ENCODE measurements at regions not wholly inside any gene's neighbourhood (a gene's known extent, or its start where the extent isn't known, plus 50 kb on each side); places are given as distances from the start of the nearest gene placed in this dataset.
"Not testable (repeated sequence)": the region's sequence is repeated elsewhere in the genome, so short reads cannot be mapped to it uniquely, and the experiment has no call there.

GRCh38 chr4:138393886-138394610 is 151.9 kb upstream of the SLC7A11 start:
- Mint-ChIP-seq H3K4me1 (ENCODE audit: low read depth) (no peaks in the 10 kb centered on the region), H3K9me3 (no peaks in the 10 kb centered on the region), H3K4me3 (no peak overlapping the region), H3K27ac (no peak overlapping the region), H3K27me3 (no peaks in the 10 kb centered on the region), H3K36me3 (ENCODE audit: low read depth) (no peaks in the 10 kb centered on the region)
- no peak for DNase-seq

DNA sequence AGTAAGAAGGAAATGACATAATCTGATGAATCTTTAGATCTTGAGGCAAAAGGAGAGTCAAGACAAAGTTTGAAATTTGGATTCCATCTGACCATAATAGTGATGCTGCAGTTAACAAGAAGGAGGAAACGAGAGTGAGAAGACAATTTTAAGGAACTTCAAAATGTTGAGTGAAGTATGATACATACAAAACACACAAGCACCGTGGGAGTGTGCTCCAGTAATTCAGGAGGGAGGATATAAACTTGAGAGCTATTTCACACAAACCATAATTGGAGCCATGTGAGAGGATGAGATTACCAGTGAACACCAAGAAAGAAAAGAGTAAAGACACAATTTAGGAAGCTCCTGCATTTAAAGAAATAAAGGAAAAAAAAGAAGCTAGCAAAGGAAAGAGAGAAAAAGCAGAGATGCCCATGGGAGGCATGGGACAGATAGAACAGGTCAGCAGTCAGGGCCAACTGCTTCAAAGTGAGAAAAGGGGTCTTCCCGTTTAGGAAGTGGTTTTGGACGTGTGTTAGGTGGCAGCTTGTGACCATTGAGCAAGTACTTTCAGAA is 150.7 kb upstream of the SLC7A11 start:
- Mint-ChIP-seq H3K27ac (no peak overlapping the region), H3K36me3 (ENCODE audit: low read depth) (no peaks in the 10 kb centered on the region), H3K9me3 (no peaks in the 10 kb centered on the region), H3K27me3 (no peaks in the 10 kb centered on the region), H3K4me3 (no peak overlapping the region), H3K4me1 (ENCODE audit: low read depth) (no peaks in the 10 kb centered on the region)
- no peak for DNase-seq

- no peak overlapping the region for H3K27ac Mint-ChIP-seq
These were observed 148.0 kb upstream of the SLC7A11 start for GRCh38 chr4:138389976-138390685.

DNA sequence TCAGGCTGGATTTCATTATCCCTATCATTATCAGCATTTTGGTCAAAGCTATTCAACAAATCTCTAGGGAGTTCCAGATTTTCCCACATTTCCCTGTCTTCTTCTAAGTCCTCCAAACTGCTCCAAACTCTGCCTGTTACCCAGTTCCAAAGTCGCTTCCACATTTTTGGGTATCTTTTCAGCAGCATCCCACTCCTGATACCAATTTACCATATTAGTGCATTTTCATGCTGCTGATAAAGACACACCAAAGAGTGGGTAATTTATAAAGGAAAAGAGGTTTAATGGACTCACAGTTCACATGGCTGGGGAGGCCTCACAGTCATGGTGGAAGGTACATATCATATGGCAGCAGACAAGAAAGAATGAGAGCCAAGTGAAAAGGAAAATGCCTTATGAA is 132.8 kb upstream of the SLC7A11 start:
- Mint-ChIP-seq H3K27me3 (no peaks in the 10 kb centered on the region), H3K27ac (no peak overlapping the region), H3K9me3 (peaks cover 4% of the 10 kb centered on the region), H3K4me1 (ENCODE audit: low read depth) (no peaks in the 10 kb centered on the region), H3K36me3 (ENCODE audit: low read depth) (no peaks in the 10 kb centered on the region), H3K4me3 (no peak overlapping the region)
- DNase-seq = no peak

More at GRCh38 chr4:138389976-138390685, 148.0 kb upstream of the SLC7A11 start:
- Mint-ChIP-seq H3K4me3 (no peak overlapping the region), H3K9me3 (no peaks in the 10 kb centered on the region), H3K4me1 (ENCODE audit: low read depth) (no peaks in the 10 kb centered on the region), H3K36me3 (ENCODE audit: low read depth) (no peaks in the 10 kb centered on the region), H3K27me3 (no peaks in the 10 kb centered on the region)
- no peak for DNase-seq

GRCh38 chr4:138367942-138368341 is 125.8 kb upstream of the SLC7A11 start:
- peaks cover 5% of the 10 kb centered on the region for H3K9me3 Mint-ChIP-seq
- H3K4me3 Mint-ChIP-seq = no peak overlapping the region
- H3K36me3 Mint-ChIP-seq (ENCODE audit: low read depth) = no peaks in the 10 kb centered on the region
- H3K4me1 Mint-ChIP-seq (ENCODE audit: low read depth) = no peaks in the 10 kb centered on the region
- H3K27ac Mint-ChIP-seq = no peak overlapping the region
- no peak for DNase-seq
- no peaks in the 10 kb centered on the region for H3K27me3 Mint-ChIP-seq

GRCh38 chr4:138352446-138352845 is 110.3 kb upstream of the SLC7A11 start:
- H3K4me3 Mint-ChIP-seq; H3K27ac Mint-ChIP-seq; H3K27me3 Mint-ChIP-seq; DNase-seq; H3K4me1 Mint-ChIP-seq (ENCODE audit: low read depth); H3K36me3 Mint-ChIP-seq (ENCODE audit: low read depth): not testable (repeated sequence)
- peaks cover 10% of the 10 kb centered on the region for H3K9me3 Mint-ChIP-seq

DNA sequence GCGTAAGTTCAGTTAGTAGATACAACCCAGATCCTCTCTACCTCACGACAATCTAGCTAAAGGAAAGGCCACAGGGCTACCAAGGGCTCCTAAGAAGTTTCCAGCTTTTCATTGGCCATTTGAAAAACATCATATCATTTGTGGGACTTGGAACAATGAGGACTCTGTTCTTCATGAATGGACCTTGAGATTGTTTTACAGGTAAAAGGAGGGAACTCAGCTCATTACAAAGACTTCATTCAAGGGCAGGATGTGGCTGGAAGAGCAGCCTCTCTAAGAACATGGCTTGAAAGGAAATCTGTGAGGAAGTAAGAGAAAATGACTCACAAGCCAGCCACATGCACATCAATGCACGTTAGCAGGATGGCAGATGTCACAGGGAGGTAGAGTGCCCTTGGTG is 105.9 kb upstream of the SLC7A11 start:
- H3K9me3 Mint-ChIP-seq = peaks cover 2% of the 10 kb centered on the region
- H3K4me3 Mint-ChIP-seq = no peak overlapping the region
- H3K27me3 Mint-ChIP-seq = no peaks in the 10 kb centered on the region
- no peaks in the 10 kb centered on the region for H3K36me3 Mint-ChIP-seq (ENCODE audit: low read depth)
- no peak overlapping the region for H3K27ac Mint-ChIP-seq
- DNase-seq = no peak
- no peaks in the 10 kb centered on the region for H3K4me1 Mint-ChIP-seq (ENCODE audit: low read depth)

- H3K27ac Mint-ChIP-seq = no peak overlapping the region
- no peak for DNase-seq
- H3K4me1 Mint-ChIP-seq (ENCODE audit: low read depth) = no peaks in the 10 kb centered on the region
- no peaks in the 10 kb centered on the region for H3K9me3 Mint-ChIP-seq
- no peaks in the 10 kb centered on the region for H3K27me3 Mint-ChIP-seq
- no peaks in the 10 kb centered on the region for H3K36me3 Mint-ChIP-seq (ENCODE audit: low read depth)
- no peak overlapping the region for H3K4me3 Mint-ChIP-seq
These were observed 105.4 kb upstream of the SLC7A11 start for GRCh38 chr4:138347561-138347960.

DNA sequence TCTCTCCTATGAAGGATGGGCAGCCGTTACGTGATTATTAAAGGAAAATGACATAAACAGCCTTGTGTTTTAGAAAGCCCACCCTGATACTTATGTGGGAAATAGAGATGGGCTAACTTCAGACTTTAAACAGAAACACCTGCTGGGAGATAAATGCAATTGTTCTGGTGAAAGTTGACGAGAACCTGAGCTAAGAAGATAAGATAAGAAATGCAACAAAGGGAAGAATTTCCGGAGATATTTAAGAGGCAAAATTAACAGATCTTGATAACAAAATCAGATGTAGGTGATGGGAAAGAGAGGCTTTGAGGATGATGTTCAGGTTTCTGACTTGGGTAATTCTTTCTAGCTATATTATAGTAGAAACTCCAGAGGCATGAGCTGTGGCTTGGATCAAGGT is 102.7 kb upstream of the SLC7A11 start:
- no peaks in the 10 kb centered on the region for H3K36me3 Mint-ChIP-seq (ENCODE audit: low read depth)
- H3K9me3 Mint-ChIP-seq = no peaks in the 10 kb centered on the region
- no peak overlapping the region for H3K27ac Mint-ChIP-seq
- H3K4me1 Mint-ChIP-seq (ENCODE audit: low read depth) = peaks cover 5% of the 10 kb centered on the region
- no peak overlapping the region for H3K4me3 Mint-ChIP-seq
- no peaks in the 10 kb centered on the region for H3K27me3 Mint-ChIP-seq
- no peak for DNase-seq

DNA sequence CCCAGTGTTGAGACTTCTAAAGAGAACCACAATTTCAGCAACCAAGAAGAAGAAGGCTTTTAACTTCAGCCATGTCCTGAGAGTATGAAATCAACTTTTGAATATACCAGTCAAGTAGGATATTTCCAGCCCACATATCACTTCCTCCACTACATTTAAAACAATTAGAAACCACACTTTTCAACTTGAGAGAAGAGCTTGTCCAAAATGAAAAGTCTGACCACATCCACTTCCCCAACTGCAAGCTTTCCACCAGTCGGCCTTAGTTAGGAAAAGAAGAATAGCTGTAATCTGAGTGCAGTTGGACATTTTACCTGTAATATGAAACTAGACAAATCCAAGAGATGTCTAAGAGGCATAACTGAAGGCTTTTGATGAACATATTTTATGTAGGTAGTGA is 101.9 kb upstream of the SLC7A11 start:
- Mint-ChIP-seq H3K27ac (no peak overlapping the region), H3K4me3 (no peak overlapping the region), H3K36me3 (ENCODE audit: low read depth) (no peaks in the 10 kb centered on the region), H3K27me3 (no peaks in the 10 kb centered on the region), H3K4me1 (ENCODE audit: low read depth) (peaks cover 5% of the 10 kb centered on the region), H3K9me3 (no peaks in the 10 kb centered on the region)
- DNase-seq = no peak

DNA sequence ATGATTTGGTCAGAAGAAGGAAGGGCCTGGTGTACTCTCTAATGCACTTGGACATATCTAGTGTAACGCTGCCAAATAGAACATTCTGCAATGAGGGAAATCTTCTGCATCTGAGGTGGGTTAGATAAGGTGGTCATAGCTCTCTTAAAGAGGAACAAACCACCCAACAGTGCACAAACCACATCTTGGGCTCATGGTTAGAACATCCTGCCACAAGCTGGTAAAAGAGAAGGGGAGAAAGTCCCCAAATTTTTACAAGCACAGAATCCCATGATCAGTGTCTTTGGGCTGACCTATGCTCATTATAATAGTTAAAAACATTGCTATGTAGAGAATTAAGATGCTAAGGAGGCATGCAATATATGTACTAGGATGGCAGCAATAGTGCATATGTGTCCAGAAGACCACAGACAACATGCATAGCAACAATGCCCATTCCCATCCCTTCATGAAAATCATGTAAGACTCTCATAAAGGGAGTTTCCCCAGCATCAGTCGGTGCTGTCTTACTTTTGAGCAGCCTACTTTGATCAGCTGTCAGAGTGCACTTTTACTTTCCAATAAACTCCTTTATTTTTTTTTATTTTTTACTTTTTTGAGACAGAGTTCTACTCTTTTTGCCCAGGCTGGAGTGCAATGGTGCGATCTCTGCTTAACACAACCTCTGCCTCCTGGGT is 99.7 kb upstream of the SLC7A11 start:
- no peak for DNase-seq
- Mint-ChIP-seq H3K36me3 (ENCODE audit: low read depth) (no peaks in the 10 kb centered on the region), H3K4me1 (ENCODE audit: low read depth) (peaks cover 5% of the 10 kb centered on the region), H3K9me3 (no peaks in the 10 kb centered on the region), H3K27me3 (no peaks in the 10 kb centered on the region), H3K27ac (no peak overlapping the region), H3K4me3 (no peak overlapping the region)

- no peaks in the 10 kb centered on the region for H3K9me3 Mint-ChIP-seq
- DNase-seq = no peak
- peaks cover 5% of the 10 kb centered on the region for H3K4me1 Mint-ChIP-seq (ENCODE audit: low read depth)
- no peak overlapping the region for H3K4me3 Mint-ChIP-seq
- no peaks in the 10 kb centered on the region for H3K27me3 Mint-ChIP-seq
- H3K36me3 Mint-ChIP-seq (ENCODE audit: low read depth) = no peaks in the 10 kb centered on the region
- no peak overlapping the region for H3K27ac Mint-ChIP-seq
These were observed 96.7 kb upstream of the SLC7A11 start for GRCh38 chr4:138338840-138339239.

DNA sequence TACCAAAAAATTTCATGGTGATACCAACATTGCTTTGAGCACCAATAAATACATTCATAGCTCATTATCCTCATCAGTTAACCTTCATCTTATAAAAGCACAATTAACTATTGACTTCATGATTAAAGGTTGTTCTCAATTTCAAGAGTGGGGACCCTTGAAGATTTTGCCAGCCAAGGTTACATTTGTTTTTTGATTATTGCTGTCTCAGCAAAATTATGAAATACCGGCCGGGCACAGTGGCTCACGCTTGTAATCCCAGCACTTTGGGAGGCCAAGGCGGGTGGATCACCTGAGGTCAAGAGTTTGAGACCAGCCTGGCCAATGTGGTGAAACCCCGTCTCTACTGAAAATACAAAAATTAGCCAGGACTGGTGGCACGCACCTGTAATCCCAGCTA is 96.1 kb upstream of the SLC7A11 start:
- H3K27me3 Mint-ChIP-seq; H3K4me1 Mint-ChIP-seq (ENCODE audit: low read depth); H3K4me3 Mint-ChIP-seq; H3K27ac Mint-ChIP-seq; H3K36me3 Mint-ChIP-seq (ENCODE audit: low read depth); DNase-seq; H3K9me3 Mint-ChIP-seq: not testable (repeated sequence)

- Mint-ChIP-seq H3K27me3 (no peaks in the 10 kb centered on the region), H3K27ac (no peak overlapping the region), H3K4me1 (ENCODE audit: low read depth) (no peaks in the 10 kb centered on the region), H3K9me3 (no peaks in the 10 kb centered on the region), H3K4me3 (no peak overlapping the region), H3K36me3 (ENCODE audit: low read depth) (no peaks in the 10 kb centered on the region)
- DNase-seq = no peak
These were observed 92.3 kb upstream of the SLC7A11 start for GRCh38 chr4:138334346-138335016.
